CD4-positive, alpha-beta T cell treated with Interleukin-21 for 1 hour (primary cell): ENCODE measurements at regions not wholly inside any gene's neighbourhood (a gene's known extent, or its start where the extent isn't known, plus 50 kb on each side); places are given as distances from the start of the nearest gene placed in this dataset.

Experiments
- DNase-seq: peaks from one replicate; pipeline ENCODE4 v3.0.0-alpha.2; 2020

DNA sequence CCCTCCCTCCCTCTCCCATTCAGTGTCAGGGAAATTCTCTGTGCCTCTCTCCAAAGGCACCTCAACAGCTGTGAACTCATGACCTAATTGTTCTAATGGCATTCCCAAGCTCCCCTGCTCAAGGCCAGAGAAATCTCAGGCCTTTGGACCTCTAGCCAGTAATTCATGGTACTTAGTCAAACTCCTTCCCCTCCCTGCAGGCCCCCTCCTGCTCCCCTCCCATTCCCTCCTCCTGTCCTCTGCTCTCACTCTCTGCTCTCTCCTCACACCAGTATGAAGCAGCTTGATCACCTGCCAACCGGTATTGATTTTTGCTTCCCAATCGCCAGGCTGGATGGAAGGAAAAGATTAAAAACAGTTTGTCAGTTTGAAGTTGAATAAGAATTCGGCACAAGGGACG is 370.5 kb upstream of the PBX1 start:
- no peak for DNase-seq

GRCh38 chr1:164191191-164191590 is 367.8 kb upstream of the PBX1 start:
- no peak for DNase-seq

GRCh38 chr1:164210211-164210739 is 348.7 kb upstream of the PBX1 start:
- no peak for DNase-seq

DNA sequence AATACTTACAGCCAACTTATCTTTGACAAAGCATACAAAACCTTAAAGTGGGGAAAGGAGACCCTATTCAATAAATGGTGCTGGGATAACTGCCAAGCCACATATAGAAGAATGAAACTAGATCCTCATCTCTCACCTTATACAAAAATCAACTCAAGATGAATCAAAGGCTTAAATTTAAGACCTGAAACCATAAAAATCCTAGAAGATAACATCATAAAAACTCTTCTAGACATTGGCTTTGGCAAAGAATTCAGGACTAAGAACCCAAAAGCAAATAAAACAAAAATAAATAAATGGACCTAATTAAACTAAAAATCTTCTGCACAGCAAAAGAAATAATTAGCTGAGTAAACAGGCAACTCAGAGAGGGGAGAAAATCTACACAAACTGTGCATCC is 335.6 kb upstream of the PBX1 start:
- no peak for DNase-seq

- DNase-seq = no peak
These were observed 334.0 kb upstream of the PBX1 start for GRCh38 chr1:164225011-164225410.

- DNase-seq = no peak
These were observed 332.0 kb upstream of the PBX1 start for GRCh38 chr1:164226977-164227376.

- DNase-seq = no peak
These were observed 330.1 kb upstream of the PBX1 start for GRCh38 chr1:164228928-164229327.

DNA sequence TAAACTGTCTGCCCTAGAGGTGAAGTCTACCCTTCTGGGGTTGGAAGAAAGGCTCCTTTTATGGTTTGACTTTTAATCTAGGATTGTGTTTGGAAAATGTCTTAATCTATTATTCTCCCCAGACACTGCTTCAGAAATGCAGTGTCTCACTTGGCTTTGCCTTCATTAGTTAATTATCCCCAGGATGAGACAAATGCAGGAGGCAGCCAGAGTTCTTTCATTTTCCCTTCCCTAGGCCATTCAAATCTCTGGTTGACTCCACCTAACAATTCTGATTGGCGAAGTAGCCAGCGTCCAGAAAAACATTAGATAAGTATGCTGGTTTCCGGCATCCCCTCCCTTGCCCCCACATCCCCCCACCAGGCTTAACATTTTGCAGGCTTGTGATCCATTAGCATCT is 325.8 kb upstream of the PBX1 start:
- DNase-seq = no peak

- no peak for DNase-seq
These were observed 318.9 kb upstream of the PBX1 start for GRCh38 chr1:164240081-164240480.

- no peak for DNase-seq
These were observed 308.6 kb upstream of the PBX1 start for GRCh38 chr1:164250365-164250764.

DNA sequence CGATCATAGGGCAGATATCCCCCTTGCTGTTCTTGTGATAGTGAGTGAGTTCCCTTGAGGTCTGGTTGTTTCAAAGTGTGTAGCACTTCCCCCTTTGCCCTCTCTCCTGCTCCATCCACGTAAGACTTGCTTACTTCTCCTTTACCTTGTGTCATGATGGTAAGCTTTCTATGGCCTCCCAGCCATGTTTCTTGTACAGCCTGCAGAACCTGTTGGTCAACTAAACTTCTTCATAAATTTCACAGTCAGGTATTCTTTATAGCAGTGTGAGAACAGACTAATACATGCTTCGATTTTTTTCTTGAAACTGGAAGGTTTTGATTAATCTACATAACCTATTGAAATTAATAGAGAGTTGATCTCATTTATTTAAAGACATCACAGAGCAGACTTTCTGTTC is 302.5 kb upstream of the PBX1 start:
- no peak for DNase-seq

GRCh38 chr1:164261691-164262240 is 297.2 kb upstream of the PBX1 start:
- DNase-seq = no peak

DNA sequence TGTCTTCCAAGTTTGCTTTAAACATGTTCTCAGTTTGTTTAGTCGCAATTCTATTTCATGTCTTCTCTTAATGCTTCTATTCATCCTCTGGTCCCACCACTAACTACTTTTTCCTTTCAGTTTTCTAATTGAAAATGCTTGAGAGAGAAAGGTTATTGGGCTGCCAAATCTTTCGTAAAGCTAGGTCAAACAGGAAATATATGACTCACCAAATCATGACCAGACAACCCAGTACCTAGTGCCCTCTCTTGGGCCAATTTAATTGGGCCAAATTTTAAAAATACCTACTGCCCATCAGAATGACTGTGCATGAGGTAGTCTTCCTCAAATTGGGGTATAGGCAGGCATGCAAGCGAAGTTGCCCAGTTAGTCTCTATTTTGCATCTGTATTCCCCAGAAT is 295.4 kb upstream of the PBX1 start:
- no peak for DNase-seq

DNA sequence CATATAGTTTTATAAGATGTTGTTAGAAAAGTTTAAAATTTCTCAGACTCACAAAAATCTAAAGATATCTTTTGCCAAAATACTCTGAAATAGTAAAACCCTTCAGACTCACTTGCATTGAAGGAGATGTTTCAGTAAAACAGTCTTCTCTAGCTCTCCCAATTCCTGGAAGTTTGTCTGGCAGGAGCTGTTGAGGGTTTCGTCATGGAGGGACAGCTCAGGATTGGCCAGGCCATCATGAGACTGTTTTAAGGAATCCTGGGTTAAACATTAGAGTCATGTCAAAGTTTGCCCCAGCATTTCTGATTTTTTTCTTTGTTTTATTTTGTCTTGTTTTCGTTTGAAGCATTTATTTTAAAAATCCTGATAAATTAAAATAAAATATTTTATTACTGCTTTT is 293.8 kb upstream of the PBX1 start:
- no peak for DNase-seq

GRCh38 chr1:164272156-164272555 is 286.8 kb upstream of the PBX1 start:
- DNase-seq = no peak

DNA sequence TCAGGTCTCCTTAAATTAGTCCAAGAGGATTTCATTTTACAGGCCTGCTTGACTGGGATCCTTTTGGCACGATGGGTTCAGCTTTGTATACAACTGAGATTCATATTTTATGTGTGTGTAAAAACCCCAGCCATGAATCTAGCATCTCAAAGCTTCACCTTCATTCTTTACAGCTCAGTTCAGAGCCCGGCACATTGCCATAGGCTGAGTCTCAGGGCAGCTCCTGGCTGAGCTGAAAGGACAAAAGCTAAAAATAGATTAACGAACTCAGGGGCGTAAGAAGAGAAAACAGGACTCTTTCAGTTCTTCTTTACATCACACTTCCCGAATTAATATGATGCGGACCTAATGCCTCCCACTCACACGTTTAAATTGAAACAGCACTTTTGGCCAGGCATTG is 262.8 kb upstream of the PBX1 start:
- no peak for DNase-seq

DNA sequence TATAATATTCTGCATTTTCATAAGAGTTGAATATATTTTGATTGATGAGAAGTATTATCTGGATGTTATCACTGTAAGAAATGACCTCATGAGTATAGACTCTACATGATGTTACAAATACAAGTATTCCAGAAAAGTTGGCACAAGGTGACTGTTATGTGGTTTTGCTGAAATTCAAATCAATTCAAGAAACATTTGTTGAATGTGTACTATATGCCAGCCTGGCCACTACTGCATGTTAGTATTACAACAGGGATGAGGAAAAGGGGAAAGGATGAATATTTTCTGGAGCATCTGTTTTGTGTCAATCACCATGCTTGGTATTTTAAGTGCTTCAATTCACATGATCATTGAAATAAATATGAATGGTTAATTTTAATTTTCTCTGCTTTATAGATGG is 250.9 kb upstream of the PBX1 start:
- DNase-seq = no peak

- DNase-seq = no peak
These were observed 248.8 kb upstream of the PBX1 start for GRCh38 chr1:164310166-164310565.

DNA sequence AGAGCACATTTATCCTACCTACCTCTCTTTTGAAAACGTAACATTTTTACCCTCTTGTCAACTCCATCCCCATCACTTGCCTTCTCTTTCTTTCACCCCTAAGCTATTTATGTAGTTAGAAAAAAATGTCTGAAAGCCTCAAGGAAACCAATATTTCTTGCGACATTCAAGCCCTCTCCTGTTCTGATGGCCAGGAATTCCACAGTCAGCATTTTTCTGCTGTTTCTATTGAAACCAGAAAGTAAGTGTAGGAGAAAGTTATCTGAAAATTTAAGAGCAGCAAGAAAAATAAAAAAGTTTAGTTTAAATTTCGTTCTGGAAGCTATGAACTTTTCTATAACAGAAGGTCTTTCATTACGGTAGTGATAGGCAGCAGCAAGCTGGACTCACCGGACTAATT is 247.6 kb upstream of the PBX1 start:
- DNase-seq = no peak

GRCh38 chr1:164320790-164321731 is 237.9 kb upstream of the PBX1 start:
- DNase-seq = no peak

DNA sequence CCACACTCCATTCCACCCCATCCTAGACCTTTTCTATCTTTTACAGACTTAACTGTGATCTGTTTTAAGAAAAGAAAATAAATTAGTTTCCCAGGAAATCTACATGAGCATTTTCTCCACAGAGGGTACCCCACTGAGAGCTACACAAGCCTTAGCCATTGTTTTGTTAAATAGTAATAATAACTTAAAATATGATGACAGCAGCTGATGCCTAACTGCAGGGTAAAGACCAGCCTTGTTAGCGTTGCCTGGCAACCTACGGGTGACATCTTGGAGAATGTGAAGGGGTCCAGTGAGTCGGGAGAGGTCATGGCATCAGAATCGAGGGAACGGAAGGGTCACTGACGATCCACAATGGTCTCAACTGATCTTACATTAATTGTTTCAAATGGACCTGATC is 233.2 kb upstream of the PBX1 start:
- no peak for DNase-seq

DNA sequence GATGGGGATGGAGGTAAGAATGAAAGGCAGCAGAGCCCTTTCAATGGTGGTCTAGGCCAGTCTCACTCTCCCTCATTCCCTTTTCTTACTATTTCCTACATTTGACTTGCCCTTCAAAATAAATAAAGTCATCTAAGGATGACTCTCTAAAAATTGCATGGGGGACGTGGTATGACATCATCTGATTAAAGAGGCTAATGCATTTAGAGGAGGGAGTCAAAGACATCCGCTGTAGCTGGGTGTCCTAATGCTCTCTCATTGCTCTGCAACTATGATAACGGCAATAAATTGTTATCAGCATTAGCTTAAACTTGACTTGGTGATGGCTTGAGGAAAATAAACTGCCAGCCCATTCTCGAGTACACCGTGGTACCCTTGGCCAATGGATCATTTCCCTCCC is 225.6 kb upstream of the PBX1 start:
- DNase-seq = no peak

- no peak for DNase-seq
These were observed 221.6 kb upstream of the PBX1 start for GRCh38 chr1:164337394-164337793.

DNA sequence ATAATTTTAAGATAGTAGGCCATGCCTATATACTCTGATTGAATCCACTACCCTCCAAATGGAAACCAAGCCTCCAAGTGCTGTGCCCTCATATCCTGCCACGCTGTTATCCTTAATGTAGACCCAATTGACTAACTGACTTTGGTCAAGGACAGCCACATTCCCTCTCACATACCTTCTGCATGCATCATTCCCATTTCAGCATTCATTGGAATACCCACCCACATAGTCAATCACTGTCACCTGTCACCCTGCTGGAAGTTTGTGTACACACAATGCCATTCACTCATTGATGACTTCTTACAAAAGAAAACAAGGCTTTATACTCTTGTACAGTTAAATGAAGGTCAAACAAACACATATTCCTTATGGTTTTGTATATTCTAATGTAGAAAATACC is 221.1 kb upstream of the PBX1 start:
- DNase-seq = no peak

- no peak for DNase-seq
These were observed 215.8 kb upstream of the PBX1 start for GRCh38 chr1:164343189-164343588.
